Activated CD4-positive, alpha-beta T cell treated with anti-CD3 and anti-CD28 coated beads, Interleukin-2, amount 10 ng/mL, durations not matched to agents 7 days and 5 days (primary cell): ENCODE measurements at regions not wholly inside any gene's neighbourhood (a gene's known extent, or its start where the extent isn't known, plus 50 kb on each side); places are given as distances from the start of the nearest gene placed in this dataset.

ENCODE experiments used
- CTCF ChIA-PET: fragments of 350-600 bp; sonication (Branson Sonifier 250); formaldehyde crosslinking; loops from one replicate; lab custom pipeline; 2021; ENCODE audit warnings: antibody characterized with exemption; lab: Charles Lee
- POLR2A ChIA-PET: fragments of 350-600 bp; sonication (Branson Sonifier 250); formaldehyde crosslinking; loops from one replicate; lab custom pipeline; 2021; ENCODE audit warnings: antibody characterized with exemption; lab: Charles Lee
- DNase-seq: peaks from one replicate; pipeline ENCODE4 v3.0.0-alpha.2; 2020
- H3K27ac Mint-ChIP-seq: one replicate; pipeline ENCODE4 v1.8.0; 2021; ENCODE audit warnings: mild to moderate bottlenecking, moderate library complexity, mixed read lengths
- H3K27me3 Mint-ChIP-seq: one replicate; pipeline ENCODE4 v1.8.0; 2021; ENCODE audit warnings: mixed read lengths
- H3K36me3 Mint-ChIP-seq: one replicate; pipeline ENCODE4 v1.8.0; 2021; ENCODE audit warnings: low read depth, mixed read lengths
- H3K4me1 Mint-ChIP-seq: one replicate; pipeline ENCODE4 v1.8.0; 2021; ENCODE audit warnings: mixed read lengths
- H3K4me3 Mint-ChIP-seq: one replicate; pipeline ENCODE4 v1.8.0; 2021; ENCODE audit warnings: mild to moderate bottlenecking, moderate library complexity, mixed read lengths
- H3K9me3 Mint-ChIP-seq: one replicate; pipeline ENCODE4 v1.8.0; 2021; ENCODE audit warnings: mixed read lengths

GRCh38 chr16:22762486-22762885, 51.5 kb upstream of the HS3ST2 start:
- Mint-ChIP-seq H3K36me3 (no peaks in the 10 kb centered on the region), H3K4me3 (no peak overlapping the region), H3K27me3 (peaks cover 6% of the 10 kb centered on the region), H3K4me1 (no peaks in the 10 kb centered on the region), H3K27ac (no peak overlapping the region), H3K9me3 (no peaks in the 10 kb centered on the region)
- DNase-seq: no peak
- CTCF ChIA-PET: interaction anchor here (2.1 kb wide), 1 partner anchor 10 kb away, joined by 4 read pairs; no protein-coding TSS in a partner anchor
- POLR2A ChIA-PET: no interaction called here

DNA sequence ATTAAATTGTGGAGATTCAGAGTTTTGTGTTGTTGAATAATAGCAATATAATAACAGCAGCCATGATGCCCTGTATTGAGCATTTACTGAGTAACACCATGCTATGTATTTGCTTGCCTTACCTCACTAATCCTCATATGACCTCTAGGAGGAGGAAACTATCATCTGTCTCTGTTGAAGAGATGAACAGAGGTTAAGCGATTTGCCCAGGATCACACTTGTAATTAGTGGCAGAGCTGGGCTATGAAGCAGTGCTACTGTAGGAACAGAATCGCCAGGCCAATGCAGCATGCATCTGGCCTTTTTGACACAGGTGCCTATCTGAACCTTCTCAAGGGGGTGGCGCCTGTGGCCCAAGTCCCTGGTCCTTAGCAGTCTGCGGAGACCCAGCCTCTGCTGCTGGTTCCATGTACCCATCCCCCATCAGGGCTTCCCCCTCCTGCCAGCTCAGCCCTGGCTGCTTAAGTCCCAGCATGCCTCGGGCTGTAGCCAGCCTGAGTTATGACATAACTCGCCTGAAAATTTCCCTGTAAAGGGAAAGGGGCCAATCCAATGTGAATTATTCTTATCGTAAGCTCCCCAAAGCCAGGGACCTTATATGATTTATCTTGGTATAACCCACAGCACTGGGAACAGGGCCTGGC, 50.4 kb upstream of the HS3ST2 start:
- CTCF ChIA-PET: interaction anchor here (2.1 kb wide), 1 partner anchor 11 kb away, joined by 4 read pairs; no protein-coding TSS in a partner anchor

More for the DNA sequence above, 50.4 kb upstream of the HS3ST2 start:
- Mint-ChIP-seq H3K4me3 (no peak overlapping the region), H3K27ac (no peak overlapping the region), H3K27me3 (peaks cover 10% of the 10 kb centered on the region), H3K36me3 (no peaks in the 10 kb centered on the region), H3K4me1 (no peaks in the 10 kb centered on the region), H3K9me3 (no peaks in the 10 kb centered on the region)
- DNase-seq: no peak
- POLR2A ChIA-PET: no interaction called here
